ENCODE measurements at regions not wholly inside any gene's neighbourhood (a gene's known extent, or its start where the extent isn't known, plus 50 kb on each side); places are given as distances from the start of the nearest gene placed in this dataset.
"Not testable (repeated sequence)": the region's sequence is repeated elsewhere in the genome, so short reads cannot be mapped to it uniquely, and the experiment has no call there.

DNA sequence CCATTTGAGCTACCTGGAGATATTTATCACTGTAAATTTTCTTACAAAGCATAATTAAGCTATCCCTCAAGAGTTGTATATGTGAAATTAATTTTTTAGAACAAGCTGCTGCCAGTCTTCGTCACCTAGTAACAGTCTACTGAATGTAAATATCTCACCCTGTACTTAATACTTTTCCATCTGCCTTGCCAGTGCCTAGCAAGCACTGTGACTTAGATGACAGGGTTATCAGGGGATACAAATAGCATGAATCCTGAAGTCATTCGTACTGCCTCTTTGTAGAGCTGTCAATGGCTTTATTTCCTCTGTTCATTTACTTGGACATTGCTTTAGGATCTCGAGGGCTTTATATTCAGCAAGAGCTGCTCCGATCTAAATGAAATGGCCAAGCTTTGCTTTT is 763.6 kb downstream of the ADCYAP1 start:
- DNase-seq (ENCODE audit: low read depth in 3 of 3), result no peak

DNA sequence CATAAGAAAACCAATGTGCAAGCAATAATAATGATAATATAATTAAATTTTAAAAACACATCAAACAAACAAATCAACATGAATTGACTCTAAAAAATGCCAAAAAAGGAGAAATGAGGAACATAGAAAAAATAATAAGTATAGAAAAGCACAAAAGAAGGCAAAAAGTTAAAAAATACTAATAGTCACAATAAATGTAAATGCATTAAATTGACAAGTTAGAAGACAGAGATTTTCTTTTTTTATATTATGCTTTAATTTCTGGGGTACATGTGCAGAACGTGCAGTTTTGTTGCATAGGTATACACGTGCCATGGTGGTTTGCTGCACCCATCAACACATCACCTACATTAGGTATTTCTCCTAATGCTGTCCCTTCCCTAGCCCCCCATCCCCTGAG is 767.0 kb downstream of the ADCYAP1 start:
- not testable (repeated sequence) for DNase-seq (ENCODE audit: low read depth in 3 of 3)

DNA sequence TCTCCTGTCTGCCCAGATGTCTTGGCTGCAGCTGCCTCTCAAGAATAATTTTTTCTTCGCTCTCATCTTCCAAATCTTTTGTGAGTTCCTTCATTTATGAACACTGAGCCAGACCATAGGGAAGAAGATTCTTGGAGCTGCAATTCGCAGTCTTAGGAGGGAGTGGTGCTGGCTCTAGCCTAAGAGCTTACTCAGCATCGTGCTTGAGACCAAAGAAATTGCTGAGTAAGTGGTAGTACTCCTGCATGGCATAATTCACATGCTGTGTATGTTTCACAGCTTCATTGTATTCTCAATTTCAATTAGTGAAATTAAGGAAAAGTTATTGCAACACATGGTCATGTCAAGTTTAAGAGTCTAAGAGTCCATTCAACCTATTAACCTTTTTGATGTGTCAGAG is 771.7 kb downstream of the ADCYAP1 start:
- no peak for DNase-seq (ENCODE audit: low read depth in 3 of 3)

DNA sequence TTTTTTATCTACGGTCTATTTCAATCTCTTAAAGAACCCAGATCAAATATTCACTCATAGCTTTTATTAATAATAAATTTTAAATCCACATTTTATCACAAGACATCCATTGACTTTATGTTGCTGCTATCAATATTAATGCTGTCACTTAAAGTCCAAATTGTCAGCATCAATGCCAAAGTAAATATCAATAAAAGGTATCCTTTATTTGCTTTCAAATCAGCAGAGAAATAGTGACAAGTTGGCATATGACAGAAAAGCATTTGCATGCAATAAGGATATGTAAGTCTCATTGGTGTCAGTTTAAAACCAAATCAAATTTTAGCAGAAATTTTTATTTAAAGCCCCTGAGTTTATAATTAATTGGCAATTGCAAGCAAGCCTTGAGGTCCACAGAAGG is 775.4 kb downstream of the ADCYAP1 start:
- no peak for DNase-seq (ENCODE audit: low read depth in 3 of 3)

DNA sequence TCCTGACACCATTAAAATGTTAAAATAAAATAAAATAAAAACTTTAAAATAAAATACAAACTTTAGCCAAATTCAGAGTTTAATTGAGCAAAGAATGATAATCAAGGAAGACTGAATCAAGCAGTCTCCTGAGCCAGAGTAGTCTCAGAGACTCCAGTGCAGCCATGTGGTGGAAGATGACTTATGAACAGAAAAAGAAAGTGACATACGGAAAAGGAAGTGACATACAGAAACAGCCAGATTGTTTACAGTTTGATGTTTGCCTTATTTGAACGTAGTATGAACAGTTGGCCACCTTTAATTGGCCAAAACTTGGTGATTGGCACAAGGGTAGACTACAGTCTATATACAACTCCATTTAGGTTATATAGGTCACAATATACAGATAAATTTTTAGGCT is 787.2 kb downstream of the ADCYAP1 start:
- DNase-seq (ENCODE audit: low read depth in 3 of 3), result no peak

DNA sequence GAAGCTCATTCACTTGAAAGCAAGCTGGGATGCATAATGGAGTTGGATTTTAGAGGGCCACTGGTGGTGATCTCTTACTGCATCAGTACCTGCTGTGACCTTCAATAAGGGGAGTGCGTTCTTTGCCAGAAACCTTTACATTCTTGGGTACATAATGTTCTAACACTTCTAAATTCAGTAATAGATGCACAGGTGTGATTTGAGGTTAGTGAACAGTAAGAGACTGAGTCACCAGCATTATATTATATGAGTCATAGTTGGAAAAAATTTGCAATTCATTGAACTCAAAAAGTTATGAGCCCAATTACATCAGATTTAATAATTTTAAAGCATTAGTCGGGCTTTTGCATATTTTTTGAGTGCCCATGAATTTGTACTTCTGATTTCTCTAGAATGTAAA is 803.3 kb downstream of the ADCYAP1 start:
- DNase-seq (ENCODE audit: low read depth in 3 of 3), result no peak

DNA sequence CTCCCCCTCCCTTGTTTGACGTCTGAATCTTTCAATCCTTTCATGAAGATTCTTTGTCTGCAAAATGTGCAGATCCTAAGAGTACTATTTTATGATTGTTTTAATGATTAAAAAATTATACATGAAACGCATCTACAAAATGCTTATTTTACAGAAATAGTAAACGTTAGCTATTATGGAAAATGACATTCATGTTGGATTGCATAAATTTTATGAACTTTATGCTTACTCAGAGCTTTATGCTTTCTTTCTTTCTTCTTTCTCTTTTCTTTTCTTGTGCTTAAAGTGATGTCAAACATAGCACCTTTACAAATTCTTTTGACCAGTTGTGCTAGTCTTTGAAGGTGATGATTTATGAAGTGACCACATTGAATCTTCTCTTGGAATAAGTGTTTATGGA is 805.4 kb downstream of the ADCYAP1 start:
- DNase-seq (ENCODE audit: low read depth in 3 of 3), result no peak

DNA sequence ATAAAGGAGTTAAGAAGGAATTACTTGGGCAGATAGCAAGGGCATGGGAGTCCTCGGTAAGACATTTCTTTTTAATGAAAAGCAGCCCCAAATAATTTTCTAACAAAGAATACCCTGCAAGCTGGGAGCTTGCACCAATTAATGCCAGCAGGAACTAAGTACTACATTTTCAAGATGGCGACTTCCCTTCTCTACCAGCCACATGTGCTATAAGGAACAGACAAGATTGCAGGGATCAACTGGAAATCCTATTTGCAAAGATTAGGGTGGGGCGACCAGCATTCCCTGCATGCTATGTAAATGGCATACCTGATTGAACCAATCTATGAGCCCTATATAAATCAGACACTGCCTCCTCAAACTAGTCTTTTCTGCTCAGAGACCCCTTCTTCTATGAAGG is 827.5 kb downstream of the ADCYAP1 start:
- no peak for DNase-seq (ENCODE audit: low read depth in 3 of 3)

DNA sequence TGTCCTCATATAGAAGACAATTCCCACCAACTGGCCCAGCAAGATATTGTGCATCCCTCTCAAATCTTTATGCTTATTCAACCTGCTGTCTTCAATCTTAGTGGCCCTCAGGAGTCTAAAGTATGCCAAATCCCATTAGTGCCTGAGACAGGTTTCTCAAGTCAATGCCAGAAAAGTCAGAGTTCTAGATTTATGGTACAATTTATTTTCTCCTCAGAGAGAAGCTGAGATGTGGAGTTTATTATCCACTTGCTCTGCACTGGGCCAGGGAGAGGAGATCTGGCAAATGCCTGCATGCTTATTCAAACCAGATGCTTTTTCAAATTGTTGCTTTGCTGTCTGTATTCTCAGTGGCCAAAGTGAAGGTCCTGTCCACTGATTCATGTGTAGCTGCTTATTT is 825.2 kb downstream of the METTL4 start:
- DNase-seq (ENCODE audit: low read depth in 3 of 3), result no peak

DNA sequence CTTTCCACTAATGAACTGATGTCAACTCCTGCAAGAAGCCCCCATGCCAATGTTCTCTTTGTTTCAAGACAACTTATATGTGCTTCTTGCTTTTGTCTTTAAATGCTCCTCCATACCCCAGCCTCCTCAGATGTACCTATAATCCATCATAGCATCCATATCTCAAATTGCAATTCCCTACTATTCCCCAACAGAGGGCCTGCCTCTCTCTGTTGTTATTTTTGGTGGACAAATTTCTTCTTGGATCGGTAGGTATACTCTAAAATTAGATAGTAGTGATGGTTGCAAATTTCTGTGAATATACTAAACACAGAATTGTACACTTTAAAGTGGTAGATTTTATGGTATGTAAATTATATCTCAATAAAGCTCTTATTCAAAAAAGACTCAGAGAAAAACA is 820.1 kb downstream of the METTL4 start:
- DNase-seq (ENCODE audit: low read depth in 3 of 3), result no peak

DNA sequence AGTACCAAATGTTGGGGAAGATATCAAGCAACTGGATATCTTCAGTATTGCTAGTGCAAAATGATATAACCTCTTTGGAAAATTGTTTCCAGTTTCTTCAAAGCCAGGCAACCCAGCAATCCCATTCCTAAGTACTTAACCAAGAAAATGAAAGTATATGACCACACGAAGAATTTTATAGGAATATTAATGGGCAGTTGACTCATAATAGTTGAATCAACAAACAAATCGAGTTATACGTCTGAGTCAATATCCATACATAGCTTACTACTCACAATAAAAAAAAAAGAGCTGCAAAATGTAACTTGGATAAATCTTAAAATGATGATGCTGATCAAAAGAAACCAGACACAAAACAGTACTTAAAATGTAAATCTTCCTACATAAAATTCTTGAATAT is 810.4 kb downstream of the METTL4 start:
- no peak for DNase-seq (ENCODE audit: low read depth in 3 of 3)

DNA sequence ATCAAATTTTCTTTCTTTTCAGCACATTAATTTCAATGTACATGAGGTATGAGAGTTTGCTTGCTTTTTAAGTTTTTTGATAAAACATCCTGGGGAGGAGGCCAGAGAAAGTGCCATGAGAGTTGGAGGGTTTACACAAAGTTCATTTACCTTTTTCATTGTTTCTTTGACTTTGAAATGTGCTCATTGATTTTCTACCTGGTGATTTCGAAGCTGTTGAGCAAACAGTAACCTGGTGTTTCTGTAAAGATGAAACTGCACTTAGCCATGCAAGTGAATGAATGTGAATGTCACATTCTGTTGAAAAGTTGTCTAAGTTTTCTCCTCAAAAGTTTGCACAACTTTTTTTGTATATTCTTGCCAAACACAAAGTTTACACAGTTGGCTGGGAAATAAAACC is 797.0 kb downstream of the METTL4 start:
- no peak for DNase-seq (ENCODE audit: low read depth in 3 of 3)

DNA sequence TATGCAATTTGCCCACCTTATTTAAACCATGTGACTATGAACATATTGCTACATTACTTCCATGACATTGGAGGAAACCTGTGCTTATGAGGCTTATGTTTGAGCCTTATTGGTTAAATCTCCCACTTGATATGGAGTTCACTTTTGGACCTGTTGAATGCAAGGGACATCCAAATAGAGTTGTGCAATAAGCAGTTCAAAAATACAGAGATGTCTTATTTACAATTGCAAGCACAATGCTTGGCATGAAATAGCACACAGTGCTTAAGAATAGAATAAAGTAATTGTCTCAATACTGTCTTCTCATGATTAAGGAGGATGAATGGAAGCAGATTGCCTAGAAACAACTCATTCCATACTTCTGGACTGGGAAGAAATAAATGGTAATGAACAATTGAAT is 793.5 kb downstream of the METTL4 start:
- DNase-seq (ENCODE audit: low read depth in 3 of 3), result no peak

DNA sequence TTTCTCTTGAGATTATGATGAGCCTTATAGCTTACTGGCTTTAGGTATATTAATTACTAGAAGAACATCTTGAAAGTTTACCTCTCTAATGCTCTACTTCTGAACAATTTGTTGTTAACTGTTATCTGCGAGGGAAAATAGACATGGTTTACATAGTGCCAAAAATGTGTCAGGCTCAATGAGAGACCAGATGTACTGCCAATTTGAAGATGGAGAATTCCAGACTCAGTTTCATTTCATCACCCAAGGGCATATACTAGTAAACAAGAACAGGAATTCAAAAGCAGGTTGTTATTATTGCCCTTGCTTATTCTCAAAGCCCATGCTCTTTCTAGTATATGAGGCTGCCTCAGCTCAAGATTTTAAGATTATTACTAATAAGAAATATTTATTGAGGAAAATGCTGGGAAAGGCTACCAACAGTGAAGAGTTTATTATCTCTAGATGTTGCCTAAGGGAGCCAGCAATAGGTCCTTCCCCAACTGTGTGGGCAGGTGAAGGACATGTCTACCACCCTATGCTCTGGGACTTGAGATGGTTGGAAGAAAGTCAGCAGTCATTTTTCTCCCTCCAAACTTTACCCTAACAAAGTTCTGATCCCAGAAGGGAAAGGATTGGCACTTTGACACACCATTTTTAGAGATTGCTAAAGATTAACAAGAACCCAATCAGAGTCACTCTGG is 792.7 kb downstream of the METTL4 start:
- DNase-seq (ENCODE audit: low read depth in 3 of 3), result no peak

DNA sequence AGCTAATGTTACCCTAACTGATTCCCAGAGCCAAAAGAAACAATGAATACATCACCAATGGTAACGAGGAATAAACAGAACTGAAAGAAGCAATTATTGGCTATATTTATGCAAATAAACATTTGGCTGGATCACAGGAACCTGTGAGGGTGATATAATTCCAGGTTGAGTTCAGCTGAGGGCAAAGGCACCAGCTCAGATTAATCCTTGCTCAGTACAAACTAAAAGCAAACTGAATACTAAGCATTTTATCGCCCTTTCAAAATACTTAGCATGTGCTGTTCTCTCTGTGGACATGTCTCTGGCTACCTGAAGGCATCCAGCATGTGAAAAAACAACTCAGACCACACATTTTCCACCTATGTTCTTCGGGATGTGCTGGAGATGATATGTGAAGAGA is 791.7 kb downstream of the METTL4 start:
- DNase-seq (ENCODE audit: low read depth in 3 of 3), result no peak

DNA sequence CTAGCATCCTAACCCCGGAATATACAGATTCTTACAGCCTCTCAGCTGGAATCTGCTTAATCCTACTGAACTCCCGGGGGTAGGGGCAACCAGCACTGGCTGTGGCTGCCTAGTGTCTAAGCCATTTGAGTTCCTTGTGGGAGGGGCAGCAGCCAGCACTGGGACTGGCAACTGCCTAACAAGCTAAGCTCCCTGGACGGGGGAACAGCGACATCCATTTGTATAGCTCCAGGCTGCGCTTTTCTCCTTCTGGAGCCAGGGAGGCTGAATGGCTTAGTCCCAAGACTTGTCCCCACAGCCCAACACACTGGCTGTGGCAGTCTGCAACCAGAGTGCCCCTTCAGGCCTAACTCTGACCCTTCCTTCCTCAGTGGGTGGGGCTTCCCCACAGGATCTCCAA is 787.2 kb downstream of the METTL4 start:
- DNase-seq (ENCODE audit: low read depth in 3 of 3), result no peak

DNA sequence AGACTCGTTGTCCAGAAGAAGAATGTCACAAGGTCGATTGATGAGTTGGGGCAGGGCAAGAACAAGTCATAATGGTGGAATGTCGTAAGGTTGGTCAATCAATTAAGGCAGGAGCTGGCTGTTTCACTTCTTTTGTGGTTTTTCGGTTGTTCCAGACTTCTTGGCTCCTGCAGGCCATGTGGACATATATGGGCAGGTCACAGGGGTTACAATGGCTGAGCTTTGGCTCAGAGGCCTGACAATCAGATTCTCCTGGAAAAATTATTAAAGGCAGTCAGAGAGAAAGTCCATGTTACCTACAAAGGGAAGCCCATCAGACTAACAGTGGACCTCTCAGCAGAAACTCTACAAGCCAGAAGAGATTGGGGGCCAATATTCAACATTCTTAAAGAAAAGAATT is 785.3 kb downstream of the METTL4 start:
- DNase-seq (ENCODE audit: low read depth in 3 of 3), result not testable (repeated sequence)

DNA sequence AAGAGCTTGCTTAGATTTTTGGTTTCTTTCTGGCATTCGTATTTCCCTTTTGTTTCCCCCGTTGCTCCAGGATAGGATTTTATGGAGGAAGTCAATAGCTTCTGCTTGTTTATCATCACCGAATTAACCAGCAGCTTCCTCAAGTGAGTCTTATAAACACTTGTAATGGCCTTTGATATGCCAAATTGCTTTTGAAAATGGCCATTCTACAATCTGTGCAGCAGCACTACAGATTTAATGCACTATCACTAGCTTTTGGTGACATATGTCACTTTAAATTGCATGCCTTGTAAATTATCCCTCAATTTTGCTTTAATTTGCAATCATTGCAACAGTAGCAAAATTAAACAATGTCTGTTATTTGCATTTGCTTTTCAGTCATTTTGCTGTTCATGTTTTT is 774.7 kb downstream of the METTL4 start:
- DNase-seq (ENCODE audit: low read depth in 3 of 3), result no peak

DNA sequence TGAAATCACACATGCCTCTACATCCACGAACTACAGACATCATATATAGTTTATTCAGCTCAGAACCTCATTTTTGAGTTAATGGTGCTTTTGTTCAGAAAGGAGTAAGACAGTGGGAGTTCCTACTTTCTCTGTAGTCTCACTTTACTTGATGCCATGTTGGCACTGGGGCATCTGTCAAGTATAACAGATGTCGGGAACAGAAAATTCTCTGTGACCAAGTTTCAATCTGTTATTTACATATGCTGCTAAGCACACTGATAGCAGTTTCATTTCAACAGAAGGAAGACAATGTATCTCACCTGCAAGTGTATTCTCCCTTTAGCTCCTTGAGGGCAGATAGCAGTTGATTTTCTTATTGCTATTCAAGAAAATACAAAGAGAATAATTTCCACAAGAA is 774.1 kb downstream of the METTL4 start:
- DNase-seq (ENCODE audit: low read depth in 3 of 3), result no peak

DNA sequence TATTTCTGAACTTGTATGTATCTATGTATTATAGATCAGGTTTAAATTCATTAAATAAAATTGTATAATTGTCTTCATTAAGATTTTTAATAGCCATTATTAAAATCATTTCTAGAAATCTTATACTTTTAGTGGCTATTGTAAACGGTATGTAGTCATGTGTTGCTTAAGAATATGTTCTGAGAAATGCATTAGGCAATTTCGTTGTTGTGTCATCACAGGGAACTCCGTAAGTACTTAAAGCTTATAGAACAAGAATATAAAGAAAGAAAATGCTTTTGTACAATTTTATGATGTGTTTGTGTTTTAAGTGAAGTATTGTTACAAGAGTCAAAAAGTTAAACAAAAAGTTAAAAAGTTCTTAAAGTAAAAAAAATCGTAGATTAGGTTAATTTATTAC is 765.8 kb downstream of the METTL4 start:
- no peak for DNase-seq (ENCODE audit: low read depth in 3 of 3)

DNA sequence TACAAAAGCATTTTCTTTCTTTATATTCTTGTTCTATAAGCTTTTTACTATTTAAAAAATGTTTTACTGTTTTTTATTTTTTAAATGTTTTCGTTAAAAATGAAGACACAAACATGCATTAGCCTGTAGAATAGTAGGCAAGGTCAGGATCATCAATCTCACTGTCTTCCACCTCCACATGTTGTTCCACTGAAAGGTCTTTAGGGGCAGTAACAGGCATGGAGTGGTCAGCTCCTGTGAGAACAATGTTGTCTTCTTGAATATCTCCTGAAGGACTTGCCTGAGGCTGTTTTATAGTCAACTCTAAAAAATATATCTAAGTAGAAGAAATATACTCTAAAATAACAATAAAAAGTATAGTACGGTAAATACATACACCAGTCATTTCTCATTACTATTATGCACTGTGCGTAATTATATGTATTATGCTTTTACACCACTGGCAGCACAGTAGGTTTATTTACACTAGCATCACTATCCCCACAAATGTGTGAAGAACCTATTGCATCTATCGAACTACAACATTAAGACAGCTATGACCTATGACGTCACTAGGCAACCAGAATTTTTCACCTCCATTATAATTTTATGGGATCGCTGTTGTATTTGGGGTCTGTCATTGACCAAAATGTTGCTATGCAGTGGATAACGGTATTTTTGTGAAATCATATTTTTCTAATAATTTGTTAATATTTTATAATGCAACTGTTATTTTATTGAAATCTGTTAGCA is 764.3 kb downstream of the METTL4 start:
- no peak for DNase-seq (ENCODE audit: low read depth in 3 of 3)

DNA sequence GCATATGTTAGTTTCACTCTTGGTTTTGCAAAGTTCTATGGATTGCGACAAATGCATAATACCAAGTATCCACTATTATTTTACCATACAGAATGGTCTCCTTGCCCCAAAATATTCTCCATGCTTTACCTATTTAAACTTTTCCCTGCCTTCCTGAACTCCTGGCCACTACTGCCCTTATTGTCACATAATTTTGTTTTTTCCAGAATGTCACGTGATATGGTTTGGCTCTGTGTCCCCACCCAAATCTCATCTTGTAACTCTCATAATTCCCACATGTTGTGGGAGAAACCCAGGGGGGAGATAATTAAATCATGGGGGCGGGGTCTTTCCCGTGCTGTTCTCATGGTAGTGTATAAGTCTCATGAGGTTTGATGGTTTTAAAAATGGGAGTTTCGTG is 760.0 kb downstream of the METTL4 start:
- no peak for DNase-seq (ENCODE audit: low read depth in 3 of 3)

DNA sequence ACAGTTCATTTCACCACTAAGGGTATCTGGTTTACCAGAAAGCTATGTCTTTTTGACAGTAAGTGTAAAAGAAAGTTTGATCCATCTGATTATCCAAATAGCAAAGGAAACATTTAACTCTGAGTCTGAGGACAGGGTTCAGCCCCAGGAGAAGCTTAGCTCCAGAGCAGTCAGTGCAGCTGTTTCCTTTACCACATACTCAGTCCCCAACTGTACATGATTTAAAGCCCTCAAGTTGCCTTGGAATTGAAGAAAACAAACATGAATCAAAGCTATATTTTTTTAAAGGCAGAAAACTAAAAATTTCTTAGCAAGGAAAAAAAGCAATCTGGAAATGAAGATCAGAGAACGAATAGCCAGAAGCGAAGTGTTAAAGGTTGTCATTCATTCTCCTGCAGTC is 746.0 kb downstream of the METTL4 start:
- no peak for DNase-seq (ENCODE audit: low read depth in 3 of 3)

DNA sequence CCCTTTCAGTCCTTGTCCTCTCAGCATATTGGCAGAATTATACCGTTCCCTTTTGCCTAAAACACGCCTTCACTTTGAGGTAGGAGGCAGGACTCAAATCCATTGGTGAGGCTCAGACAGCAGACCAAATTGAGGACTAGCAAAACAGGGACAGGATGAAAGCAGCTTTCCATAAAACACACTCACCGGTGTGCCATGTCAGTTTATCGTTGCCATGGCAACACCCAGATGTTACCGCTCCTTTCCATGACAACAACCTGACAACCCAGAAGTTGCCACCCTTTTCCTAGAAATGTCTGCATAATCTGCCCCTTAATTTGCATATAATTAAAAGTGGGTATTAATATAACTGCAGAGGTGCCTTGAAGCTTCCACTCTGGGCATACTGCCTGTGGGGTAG is 730.4 kb downstream of the METTL4 start:
- no peak for DNase-seq (ENCODE audit: low read depth in 3 of 3)
